HK-2 (cell line): ENCODE measurements at regions not wholly inside any gene's neighbourhood (a gene's known extent, or its start where the extent isn't known, plus 50 kb on each side); places are given as distances from the start of the nearest gene placed in this dataset.
"Not testable (repeated sequence)": the region's sequence is repeated elsewhere in the genome, so short reads cannot be mapped to it uniquely, and the experiment has no call there.

Experiments
- DNase-seq: peaks from one replicate; pipeline ENCODE4 v3.0.0-alpha.2; 2018; ENCODE audit not compliant: unreplicated experiment

- DNase-seq = peak; percentile 44
These were observed 84.1 kb upstream of the SIRPA start for GRCh38 chr20:1810926-1811620.

- DNase-seq = no peak
These were observed 84.7 kb upstream of the SIRPA start for GRCh38 chr20:1810572-1810925.

GRCh38 chr20:1809611-1810510, 85.3 kb upstream of the SIRPA start:
- peak; percentile 76 for DNase-seq

DNA sequence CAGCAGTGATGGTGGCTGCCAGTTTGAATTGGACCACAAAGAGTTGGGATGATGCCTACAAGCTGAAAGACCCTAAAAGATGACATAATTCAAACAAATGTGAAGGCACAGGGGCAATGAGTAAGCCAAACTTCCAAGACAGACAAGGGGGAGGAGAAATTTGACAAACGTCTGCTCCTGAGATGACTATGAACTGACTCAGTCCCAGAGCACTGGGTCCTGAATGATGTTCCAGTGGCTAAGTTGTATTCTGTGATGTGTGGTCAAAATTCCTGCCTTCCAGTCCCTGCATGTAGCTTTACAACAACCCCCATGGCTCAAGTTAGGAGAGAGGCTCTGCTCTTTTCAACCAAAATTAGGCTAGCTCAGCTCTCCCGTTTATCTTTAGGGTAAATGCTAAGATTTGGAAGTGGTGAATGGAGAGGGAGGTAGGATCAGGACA, 86.1 kb upstream of the SIRPA start:
- DNase-seq = peak; percentile 76

GRCh38 chr20:1808101-1808500, 87.1 kb upstream of the SIRPA start:
- no peak for DNase-seq

DNA sequence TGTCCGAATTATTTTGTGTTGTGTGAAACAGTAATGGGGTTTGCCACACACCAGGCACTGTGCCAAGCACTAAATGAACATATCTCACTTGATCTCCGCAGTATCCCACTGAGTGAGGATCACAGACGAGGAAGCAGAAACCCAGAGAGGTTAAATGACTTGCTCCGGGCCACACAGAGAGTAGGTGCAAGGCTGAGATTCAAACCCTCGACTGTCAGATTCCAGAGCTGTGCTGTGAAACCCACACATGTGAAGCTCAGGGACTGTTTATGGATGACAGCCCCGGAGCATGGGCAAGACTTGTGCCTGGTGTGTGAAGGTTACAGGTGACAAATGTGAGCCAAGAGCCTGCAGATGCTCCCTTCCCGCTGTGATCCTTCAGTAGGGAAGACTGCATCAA, 87.8 kb upstream of the SIRPA start:
- DNase-seq = no peak

- DNase-seq = no peak
These were observed 88.8 kb upstream of the SIRPA start for GRCh38 chr20:1806456-1806855.

DNA sequence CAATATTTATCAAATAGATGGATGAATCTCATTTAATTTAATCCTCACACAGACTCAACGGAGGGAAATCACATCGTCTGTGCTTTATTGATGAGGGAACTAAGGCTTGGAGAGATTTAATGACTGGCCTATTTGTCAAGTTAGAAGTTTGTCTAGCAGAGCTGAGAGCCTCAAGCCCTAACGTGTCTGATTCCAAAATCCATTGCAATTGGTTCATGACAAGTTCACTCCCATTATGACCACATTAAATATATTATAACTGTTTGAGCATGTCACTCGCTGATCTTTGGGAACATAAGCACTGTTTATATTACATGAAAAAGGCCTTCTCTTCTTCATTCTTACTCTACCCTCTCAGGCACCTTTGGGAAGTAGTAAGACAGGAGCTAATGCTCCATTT, 89.4 kb upstream of the SIRPA start:
- DNase-seq = no peak

DNA sequence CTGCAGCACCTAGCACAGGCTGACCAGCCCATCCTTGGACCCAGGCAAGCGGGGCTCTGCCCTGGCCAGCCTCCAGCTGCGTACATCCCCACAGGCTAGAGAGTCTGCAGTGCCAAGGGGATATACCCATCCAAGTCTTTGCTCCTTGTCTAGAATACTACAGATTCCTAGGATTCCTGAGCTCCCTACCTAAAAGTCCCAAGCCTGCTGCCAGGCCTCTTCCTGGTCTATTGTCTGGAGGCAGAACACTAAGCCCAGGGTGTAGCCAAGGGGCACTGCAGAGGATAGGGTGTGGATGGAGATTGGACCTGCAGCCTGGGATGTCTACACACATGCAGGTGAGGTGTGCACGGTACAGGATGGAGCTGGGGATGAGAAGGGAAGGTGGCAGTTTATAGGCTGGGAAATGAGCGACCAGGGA, 90.0 kb upstream of the SIRPA start:
- DNase-seq = no peak

GRCh38 chr20:1804554-1804956, 90.7 kb upstream of the SIRPA start:
- no peak for DNase-seq

DNA sequence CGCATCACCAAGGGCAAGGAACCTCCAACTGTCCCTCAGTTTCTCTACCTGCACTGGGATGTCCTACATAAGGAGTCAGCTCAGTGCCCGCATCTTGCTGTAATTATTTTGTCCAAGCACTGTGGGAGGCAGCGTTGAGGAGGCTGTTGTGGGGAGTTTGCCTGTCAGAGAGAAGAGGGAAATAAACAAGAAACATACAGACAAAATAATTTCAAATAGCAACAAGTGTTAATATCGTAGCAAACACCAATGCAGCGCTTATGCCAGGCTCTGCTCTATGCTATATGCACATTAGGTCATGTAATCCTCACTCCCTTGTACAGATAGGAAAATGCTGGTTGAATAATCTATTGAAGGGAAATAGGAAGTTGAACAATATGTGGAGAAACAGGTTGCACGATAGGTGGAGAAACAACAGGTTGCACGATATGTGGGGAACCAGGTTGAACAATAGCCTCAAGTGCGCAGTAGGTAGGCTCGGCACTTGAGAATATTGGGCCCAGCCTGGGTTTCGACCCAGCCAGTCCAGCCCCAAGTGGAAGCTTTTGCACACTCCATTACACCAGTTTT, 91.2 kb upstream of the SIRPA start:
- DNase-seq = no peak

- peak; percentile 49 for DNase-seq
These were observed 91.9 kb upstream of the SIRPA start for GRCh38 chr20:1803061-1803931.

GRCh38 chr20:1802385-1803060, 92.7 kb upstream of the SIRPA start:
- DNase-seq = peak; percentile 76

DNA sequence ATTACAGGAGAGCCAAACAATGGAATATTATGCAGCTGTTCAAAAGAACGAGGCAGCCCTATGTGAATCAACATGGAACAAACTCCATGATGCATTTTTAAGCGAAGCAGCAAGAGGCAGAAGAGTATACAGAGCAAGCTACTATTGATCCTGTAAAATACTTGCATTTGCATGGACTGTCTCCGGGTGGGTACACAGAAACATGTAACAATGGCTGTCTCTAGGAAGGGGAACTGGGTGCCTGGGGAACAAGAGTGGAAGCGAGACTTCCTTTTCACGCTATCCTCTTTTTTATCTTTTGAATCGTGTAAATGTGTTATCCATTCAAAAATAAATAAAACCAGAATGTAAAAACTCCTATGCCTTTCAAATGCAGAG, 93.3 kb upstream of the SIRPA start:
- no peak for DNase-seq

- DNase-seq = no peak
These were observed 93.8 kb upstream of the SIRPA start for GRCh38 chr20:1801225-1801928.

DNA sequence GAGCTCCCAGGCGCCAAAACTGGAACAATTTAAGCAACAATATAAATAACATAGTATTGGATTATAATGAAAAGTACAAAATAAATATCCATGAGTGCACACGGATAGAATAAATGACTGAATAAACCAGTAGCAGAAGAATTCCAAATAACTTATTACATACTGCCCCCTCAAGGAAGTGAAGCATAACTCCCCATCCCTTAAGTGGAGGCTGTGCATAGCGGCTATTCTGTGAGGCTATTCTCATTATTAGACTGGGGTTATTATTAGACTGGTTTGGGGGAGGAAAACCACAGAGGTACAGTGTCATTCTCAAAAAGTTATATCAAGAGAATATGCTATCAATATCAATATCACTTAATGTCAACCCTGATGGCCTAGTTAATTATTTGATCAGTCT, 94.4 kb upstream of the SIRPA start:
- no peak for DNase-seq

DNA sequence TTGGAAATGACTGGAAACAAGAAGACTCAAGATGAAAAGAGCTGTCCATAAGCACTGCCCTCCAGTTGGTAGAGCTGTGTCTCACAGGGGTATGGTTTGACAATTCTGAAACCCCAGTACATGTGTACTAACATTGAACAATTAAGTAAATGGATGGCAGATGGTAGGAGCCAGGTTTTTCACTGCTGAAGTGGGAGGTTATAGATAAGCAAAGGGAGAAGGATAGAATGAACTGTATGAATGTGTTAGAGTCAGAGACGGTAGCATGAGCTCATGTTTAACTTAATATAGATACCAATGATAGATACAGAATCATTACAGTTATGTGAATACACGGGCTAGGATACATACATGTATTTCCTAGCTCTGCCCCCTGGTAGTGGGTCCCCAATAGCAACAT, 95.0 kb upstream of the SIRPA start:
- DNase-seq = no peak

GRCh38 chr20:1799746-1800145, 95.5 kb upstream of the SIRPA start:
- DNase-seq = not testable (repeated sequence)

DNA sequence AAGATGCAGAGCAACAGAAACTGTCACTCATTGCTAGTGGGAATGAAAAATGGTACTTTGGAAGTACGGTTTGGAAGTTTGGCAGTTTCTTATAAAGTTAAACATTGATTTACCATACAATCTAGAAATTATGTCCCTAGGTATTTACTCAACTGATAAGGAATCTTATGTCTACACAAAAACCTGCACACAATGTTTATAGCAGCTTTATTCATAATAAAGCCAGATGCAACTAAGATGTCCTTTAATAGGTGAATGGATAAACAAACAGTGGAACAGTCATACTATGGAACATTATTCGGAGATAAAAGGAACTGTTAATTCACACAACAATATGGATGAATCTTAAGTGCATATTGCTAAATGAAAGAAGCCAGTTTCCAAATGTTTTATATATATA, 96.2 kb upstream of the SIRPA start:
- no peak for DNase-seq

DNA sequence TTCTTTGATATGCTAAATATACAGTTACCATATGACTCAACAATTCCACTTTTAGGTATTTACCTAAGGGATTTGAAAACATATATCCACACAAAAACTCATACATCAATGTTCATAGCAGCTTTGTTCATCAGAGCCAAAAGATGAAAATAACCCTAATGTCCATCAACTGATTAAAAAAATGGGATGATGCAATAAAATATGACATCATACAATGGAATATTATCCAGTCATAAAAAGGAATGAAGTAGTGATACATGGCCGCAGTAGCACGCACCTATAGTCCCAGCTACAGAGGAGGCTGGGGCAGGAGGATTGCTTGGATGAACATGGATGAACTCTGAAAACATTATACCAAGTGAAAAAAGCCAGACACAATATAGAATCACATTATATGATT, 101.4 kb upstream of the SIRPA start:
- DNase-seq = no peak

DNA sequence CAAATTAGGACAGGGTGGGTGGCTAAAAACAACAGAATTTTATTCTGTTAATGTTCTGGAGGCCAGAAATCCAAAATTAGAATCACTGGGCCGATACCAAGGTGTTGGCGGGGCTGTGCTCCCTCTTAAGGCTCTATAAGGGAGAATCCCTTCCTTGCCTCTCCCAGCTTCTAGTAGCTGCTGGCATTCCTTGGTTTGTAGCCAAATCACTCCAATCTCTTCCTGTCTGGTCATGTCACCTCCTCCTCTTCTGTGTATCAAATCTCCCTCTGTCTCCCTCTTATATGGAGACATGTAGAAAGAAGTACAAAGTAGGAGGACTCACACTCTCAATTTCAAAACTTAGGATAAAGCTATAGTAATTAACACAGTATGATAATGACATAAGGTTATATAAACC, 102.9 kb upstream of the SIRPA start:
- DNase-seq = no peak
